Heart right ventricle (tissue), 16 donors: ENCODE measurements at regions not wholly inside any gene's neighbourhood (a gene's known extent, or its start where the extent isn't known, plus 50 kb on each side); places are given as distances from the start of the nearest gene placed in this dataset.

Source experiments
- ATAC-seq, 8 donors: fragments of 200-7000 bp; cut with Tn5 transposase; one replicate each; pipeline ENCODE4 v1.9.1; 2020; ENCODE audit warnings: mild to moderate bottlenecking in 8 of 8, moderate library complexity in 8 of 8, moderate number of reproducible peaks in 1 of 8
- DNase-seq, 2 donors: peaks; one replicate each; pipeline ENCODE4 v3.0.0-alpha.2; 2020
- H3K27ac ChIP-seq, 10 donors: fragments of 200-600 bp; sonication (generic) in 2 of 10; one replicate each; pipeline versions ENCODE4 v1.5.0 to v1.8.0; 2020 to 2022; ENCODE audit warnings: mild to moderate bottlenecking in 3 of 10
- H3K27me3 ChIP-seq, 7 donors: fragments of 200-600 bp; one replicate each; pipeline ENCODE4 v1.8.0; 2021 to 2022; ENCODE audit warnings: mild to moderate bottlenecking in 2 of 7
- H3K36me3 ChIP-seq, 9 donors: fragments of 200-600 bp; sonication (generic) in 1 of 9; one replicate each; pipeline versions ENCODE4 v1.5.0 to v1.8.0; 2020 to 2022; ENCODE audit warnings: mild to moderate bottlenecking in 2 of 9
- H3K4me1 ChIP-seq, 9 donors: fragments of 200-600 bp; sonication (generic) in 1 of 9; one replicate each; pipeline versions ENCODE4 v1.5.0 to v1.8.0; 2020 to 2022; ENCODE audit warnings: mild to moderate bottlenecking in 4 of 9
- H3K4me3 ChIP-seq, 10 donors: fragments of 200-600 bp; sonication (generic) in 2 of 10; one replicate each; pipeline versions ENCODE4 v1.5.0 to v1.8.0; 2020 to 2022; ENCODE audit warnings: mild to moderate bottlenecking in 7 of 10, moderate library complexity in 2 of 10
- H3K9me3 ChIP-seq, 11 donors: fragments of 200-600 bp in 10 of 11; sonication (generic) in 2 of 11; one replicate each; pipeline versions ENCODE4 v1.5.0 to v1.8.0; 2013 to 2022; ENCODE audit warnings: mild to moderate bottlenecking in 2 of 11, control low read depth in 1 of 11, moderate library complexity in 1 of 11
- CTCF ChIP-seq, 9 donors: fragments of 200-600 bp; sonication (generic) in 2 of 9; IDR thresholded peaks; one replicate each; pipeline versions ENCODE4 v1.5.0 to v1.8.0; 2021 to 2022; ENCODE audit warnings: antibody characterized with exemption in 9 of 9, mild to moderate bottlenecking in 5 of 9, moderate library complexity in 1 of 9
- WGBS, 2 donors: extraction: QIAGEN DNeasy Blood & Tissue Kit; methylation state at CpG; one replicate each; pipeline ENCODE4 v1.1.7; 2013; ENCODE audit warnings: inconsistent platforms in 1 of 2; 5-methylcytosine and 5-hydroxymethylcytosine counted together
- intact Hi-C, 10 donors: fragments of 100-400 bp; cut with DNase I; formaldehyde crosslinking; loops; one replicate each; pipeline versions ENCODE4 v1.11.1 to v1.14.2; 2022
- donor health status: Arrhythmogenic right ventricular cardiomyopathy.
- donor health status: ischemic (EF 13 %, LVEDD 7.1; RV severe dilation, severe dysfunction).
- donor health status: healthy with polysubstance abuse.
- donor health status: DM: no; HTN: yes; CAD: no.
- donor health status: DM: no; HTN: no; CAD: no.
- donor health status: ischemic (EF 25% LVEDD 6.9; RV normal size, moderate dysfunction).
- donor health status: ischemic (EF 25% LVEDD 5.7; RV mildly dilated, moderate dysfunction).
- donor health status: healthy.
- donor health status: DM: yes; HTN: yes; CAD: no.
- donor health status: Ischemic cardiomyopathy.
- donor health status: ischemic (EF 35%, LVEDD 5.7; RV mildly dilated, moderate dysfunction).
- donor health status: nonischemic (EF 11% LVEDD 7.7; RV severe dilation, severe dysfunction).
- donor health status: DM: yes; HTN: yes; CAD: no.
- donor health status: PGD.
- donor health status: ischemic (EF 29% LVEDD 5.4; RV normal size, mild dysfunction).
- donor health status: nonischemic (EF 23%, LVEDD 6.1; RV moderate dilation, normal function).

- Histone ChIP-seq H3K4me1 (peaks cover 0 to 5% (median 0%) of the 10 kb centered on the region in 9 donors), H3K9me3 (no peaks in the 10 kb centered on the region), H3K27me3 (peaks cover 0 to 18% (median 0%) of the 10 kb centered on the region in 7 donors), H3K36me3 (no peaks in the 10 kb centered on the region), H3K27ac (no peak overlapping the region), H3K4me3 (no peak overlapping the region)
- no peak for TF ChIP-seq CTCF (IDR thresholded peaks at IDR 0.05)
- no peak for DNase-seq
- intact Hi-C loops, result no loop called here
- no peak for ATAC-seq
- WGBS, 2 donors, result 49 to 62% methylated on average over 7 of the region's 7 CpGs
Observed at GRCh38 chr12:124097701-124098100, 124.7 kb downstream of the ZNF664 start.

- no peak overlapping the region for H3K27ac ChIP-seq
- intact Hi-C loops, result no loop called here
- H3K27me3 ChIP-seq, result peaks cover 0 to 18% (median 0%) of the 10 kb centered on the region in 7 donors
- no peaks in the 10 kb centered on the region for H3K36me3 ChIP-seq
- 69 to 79% methylated on average over 14 of the region's 14 CpGs for WGBS, 2 donors
- no peaks in the 10 kb centered on the region for H3K9me3 ChIP-seq
- ATAC-seq (no peak), DNase-seq (no peak)
- peaks cover 0 to 5% (median 0%) of the 10 kb centered on the region in 9 donors for H3K4me1 ChIP-seq
- H3K4me3 ChIP-seq, result no peak overlapping the region
- TF ChIP-seq CTCF (IDR thresholded peaks at IDR 0.05), result no peak
Observed at GRCh38 chr12:124098101-124098757, 125.2 kb downstream of the ZNF664 start.

DNA sequence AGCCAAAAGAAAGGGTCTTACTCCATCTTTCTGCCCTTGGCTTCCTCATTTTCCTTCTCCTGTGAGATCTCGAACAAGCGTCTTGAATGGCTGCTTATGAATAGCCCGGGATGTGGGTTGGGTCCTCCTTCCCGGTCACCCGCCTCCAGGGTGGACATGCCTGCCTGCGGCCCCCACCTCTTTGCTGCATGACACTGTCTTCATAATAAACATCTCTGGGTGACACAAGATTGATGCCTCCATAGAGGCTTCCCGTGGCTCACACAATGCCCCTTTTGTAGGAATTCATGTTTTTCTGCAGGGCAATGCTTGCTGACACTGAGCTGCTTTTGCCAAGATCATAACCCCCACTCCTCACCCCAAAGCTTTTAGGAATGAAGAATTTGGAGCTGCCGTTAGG is 125.9 kb downstream of the ZNF664 start:
- DNase-seq (no peak), ATAC-seq (no peak)
- H3K36me3 ChIP-seq, result no peaks in the 10 kb centered on the region
- peaks cover 0 to 18% (median 0%) of the 10 kb centered on the region in 7 donors for H3K27me3 ChIP-seq
- TF ChIP-seq CTCF (IDR thresholded peaks at IDR 0.05), result no peak
- H3K4me1 ChIP-seq, result peaks cover 0 to 5% (median 0%) of the 10 kb centered on the region in 9 donors
- H3K9me3 ChIP-seq, result no peaks in the 10 kb centered on the region
- no peak overlapping the region for H3K27ac ChIP-seq
- 78 to 79% methylated on average over 8 of the region's 8 CpGs for WGBS, 2 donors
- intact Hi-C loops, result no loop called here
- H3K4me3 ChIP-seq, result no peak overlapping the region

GRCh38 chr12:124099661-124100060 is 126.6 kb downstream of the ZNF664 start:
- Histone ChIP-seq H3K27ac (no peak overlapping the region), H3K36me3 (no peaks in the 10 kb centered on the region), H3K4me1 (no peaks in the 10 kb centered on the region), H3K4me3 (no peak overlapping the region), H3K9me3 (no peaks in the 10 kb centered on the region), H3K27me3 (peaks cover 0 to 18% (median 0%) of the 10 kb centered on the region in 7 donors)
- 84 to 90% methylated on average over 16 of the region's 16 CpGs for WGBS, 2 donors
- TF ChIP-seq CTCF (IDR thresholded peaks at IDR 0.05), result no peak
- DNase-seq (no peak), ATAC-seq (no peak)
- intact Hi-C loops, result no loop called here
